RPMI8226 (cell line): ENCODE measurements at regions not wholly inside any gene's neighbourhood (a gene's known extent, or its start where the extent isn't known, plus 50 kb on each side); places are given as distances from the start of the nearest gene placed in this dataset.

Experiments used
- DNase-seq: peaks from one replicate; pipeline ENCODE4 v3.0.0-alpha.2; 2015

DNA sequence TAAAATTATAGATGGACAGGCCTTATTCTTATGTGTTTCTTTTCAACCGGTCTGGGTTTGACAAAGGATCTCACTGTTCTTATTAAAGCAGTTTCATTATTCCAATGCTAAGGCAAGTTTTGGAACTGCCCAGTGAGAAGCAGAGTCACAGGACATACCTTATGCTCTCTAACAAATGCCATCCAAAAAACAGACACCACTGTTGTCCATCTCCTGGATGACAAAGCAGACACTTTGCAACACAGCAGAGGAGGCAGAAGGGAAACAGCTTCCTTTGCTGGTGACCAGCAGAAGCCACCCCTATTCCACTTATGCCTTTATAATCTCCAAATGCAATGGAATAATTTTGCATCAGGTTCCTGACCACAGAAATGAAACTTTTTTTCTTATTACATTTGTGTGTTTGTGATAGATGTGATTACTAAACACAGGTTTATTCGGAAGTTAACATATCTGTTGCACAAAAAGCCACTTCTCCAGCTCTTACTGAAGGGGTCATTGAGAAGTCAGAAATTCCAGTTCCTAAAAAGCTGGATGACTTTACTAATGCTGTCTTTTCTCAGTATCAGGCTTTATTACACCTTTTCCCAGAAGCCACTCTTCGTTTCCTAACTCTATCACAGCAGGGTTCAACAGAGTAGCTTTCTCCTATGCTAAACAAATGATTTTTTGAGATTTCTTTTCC lies 115.6 kb downstream of the BTG1 start:
- DNase-seq = no peak

DNA sequence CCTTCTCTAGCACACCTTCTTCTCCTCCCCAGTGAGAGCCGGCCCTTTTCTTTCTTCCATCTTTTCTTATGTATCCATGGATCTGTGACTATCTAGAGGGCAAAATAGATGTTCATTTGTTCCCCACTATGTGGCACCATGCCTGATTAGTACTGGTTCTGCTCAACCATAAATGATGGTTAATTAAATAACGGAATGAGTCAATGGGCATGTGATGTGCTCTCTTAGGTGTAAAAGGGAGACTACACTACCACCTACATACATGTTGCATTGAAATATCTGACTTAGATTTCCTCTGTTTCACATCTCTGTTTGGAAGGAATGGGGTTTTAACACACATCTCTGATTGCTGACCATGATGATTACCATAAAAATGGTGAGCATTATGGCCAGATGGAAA lies 116.5 kb downstream of the BTG1 start:
- DNase-seq = no peak

DNA sequence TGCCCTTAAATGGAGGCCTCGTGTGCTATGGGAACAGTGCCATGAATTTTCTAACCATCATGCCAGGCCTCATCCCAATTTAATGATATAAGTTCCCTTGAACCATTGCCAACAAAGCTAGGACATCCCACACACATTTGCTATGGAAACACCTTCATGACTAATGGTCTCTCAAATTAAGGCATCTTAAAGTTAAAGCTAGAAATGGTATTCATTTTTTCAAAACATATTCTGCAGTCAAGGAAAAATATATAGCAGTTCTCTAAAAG lies 117.3 kb downstream of the BTG1 start:
- DNase-seq = no peak

DNA sequence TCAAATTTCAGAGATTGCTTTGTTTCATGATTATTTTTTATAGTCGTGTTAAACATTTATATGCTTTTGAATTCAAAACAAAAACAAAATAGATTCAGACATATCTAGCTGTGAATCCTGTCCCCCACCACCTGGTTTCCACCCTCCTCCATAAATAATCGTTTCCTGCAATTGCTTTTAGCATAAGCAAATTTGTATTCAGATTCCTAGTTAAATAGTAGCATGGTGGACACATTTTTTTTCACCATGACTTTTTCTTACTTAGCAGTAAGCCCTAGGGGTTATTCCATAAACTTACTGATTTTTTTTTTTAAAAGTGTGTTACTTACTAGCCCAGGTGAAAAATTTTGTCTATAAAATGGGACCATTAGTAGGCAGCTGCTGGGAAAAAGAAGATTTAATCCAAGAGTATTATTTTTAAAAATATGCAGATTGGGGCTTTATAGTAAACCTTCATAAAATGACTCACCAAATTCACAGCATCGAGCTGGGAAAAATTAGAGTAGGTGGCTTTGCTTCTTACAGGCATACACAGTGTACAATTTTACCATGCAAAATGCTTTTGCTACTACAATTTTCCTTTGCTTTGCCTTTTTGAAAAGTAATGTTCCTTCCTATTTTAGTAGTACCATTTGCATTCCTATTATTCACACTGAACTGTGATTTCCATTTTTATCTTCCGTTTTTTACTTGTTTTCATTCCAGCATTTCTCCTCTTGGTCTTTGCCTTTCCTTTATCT lies 117.8 kb downstream of the BTG1 start:
- no peak for DNase-seq

DNA sequence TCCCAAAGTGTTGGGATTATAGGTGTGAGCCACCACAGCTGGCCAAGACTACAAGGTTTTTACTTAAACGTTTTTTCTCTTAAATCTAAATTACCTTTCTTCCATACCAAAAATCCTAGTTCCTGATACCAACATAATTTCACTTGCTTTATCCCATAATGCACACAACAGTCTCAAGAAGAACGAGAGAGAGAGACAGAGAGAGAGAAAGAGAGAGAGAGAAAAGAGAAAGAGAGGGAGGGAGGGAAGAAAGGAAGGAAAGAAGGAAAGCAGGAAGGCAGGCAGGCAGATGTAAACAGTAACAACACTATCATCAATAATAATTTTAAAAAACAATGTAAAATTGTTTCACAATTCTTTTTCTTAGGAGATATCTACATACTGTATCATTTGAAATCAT lies 118.4 kb downstream of the BTG1 start:
- DNase-seq = no peak

DNA sequence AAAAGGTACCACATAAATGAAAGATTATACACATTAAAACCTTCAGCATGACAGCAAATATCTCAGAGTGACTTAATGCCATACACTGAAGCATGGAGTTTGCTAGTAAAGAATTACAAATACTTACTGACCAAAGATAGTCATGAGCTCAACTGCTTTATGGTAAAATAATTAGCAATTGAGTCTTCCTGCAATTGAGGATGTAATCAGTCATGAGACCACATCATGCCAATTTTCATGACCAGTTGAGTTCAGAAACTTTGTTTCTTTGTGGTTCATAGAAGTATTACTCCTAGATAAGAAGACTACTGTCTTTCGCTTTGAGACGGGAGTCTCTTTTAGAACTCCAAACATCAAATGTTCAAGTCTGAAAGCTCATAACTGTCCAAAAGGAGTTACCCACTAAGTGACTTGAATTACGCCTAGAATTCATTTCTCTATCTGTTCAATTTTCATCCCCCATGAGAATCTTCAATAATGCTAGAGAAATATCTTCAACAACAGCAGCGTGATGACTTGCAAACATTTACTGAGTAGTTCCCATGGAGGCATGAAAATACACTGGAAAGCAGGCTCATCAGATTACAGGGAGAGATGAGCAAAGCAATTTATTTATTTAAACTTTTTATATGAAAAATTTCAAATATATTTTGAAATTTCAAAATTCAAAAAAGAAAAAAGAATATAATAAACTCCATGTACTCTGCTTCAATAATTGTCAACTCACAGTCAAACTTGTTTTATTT lies 120.0 kb downstream of the BTG1 start:
- no peak for DNase-seq

DNA sequence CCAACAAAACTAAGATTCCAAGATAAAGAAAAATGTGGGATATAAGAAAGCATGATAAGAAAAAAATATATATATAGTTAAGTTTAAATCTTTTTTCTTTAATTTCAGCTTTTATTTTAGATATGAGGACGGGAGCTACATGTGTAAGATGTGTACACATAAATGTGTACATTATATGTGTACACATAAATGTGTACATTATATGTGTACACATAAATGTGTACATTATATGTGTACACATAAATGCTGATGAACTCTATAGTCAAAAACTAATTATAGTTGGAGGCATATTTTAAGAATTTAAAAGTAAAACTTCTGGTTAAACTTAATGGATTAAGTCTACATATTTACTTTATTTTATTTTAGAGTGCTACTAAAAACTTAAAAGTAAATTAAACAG lies 123.6 kb downstream of the BTG1 start:
- no peak for DNase-seq

DNA sequence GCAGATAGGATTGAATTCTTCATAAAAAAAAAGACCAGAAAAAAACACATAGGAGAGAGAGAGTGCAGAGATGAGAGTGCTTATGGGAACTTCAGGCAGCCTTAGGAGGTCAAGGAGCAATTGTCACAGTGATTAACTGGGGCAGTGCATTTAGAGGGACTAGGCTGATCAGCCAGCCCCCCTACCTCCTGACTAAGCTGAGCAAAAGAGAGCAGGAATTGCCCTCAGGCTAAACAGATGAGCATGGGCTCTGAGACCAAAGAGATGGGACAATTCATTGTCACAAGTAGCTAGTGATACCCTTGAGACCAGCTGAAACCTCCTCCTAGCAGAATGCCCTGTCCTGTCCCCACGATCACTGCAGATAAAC lies 124.0 kb downstream of the BTG1 start:
- DNase-seq = no peak

DNA sequence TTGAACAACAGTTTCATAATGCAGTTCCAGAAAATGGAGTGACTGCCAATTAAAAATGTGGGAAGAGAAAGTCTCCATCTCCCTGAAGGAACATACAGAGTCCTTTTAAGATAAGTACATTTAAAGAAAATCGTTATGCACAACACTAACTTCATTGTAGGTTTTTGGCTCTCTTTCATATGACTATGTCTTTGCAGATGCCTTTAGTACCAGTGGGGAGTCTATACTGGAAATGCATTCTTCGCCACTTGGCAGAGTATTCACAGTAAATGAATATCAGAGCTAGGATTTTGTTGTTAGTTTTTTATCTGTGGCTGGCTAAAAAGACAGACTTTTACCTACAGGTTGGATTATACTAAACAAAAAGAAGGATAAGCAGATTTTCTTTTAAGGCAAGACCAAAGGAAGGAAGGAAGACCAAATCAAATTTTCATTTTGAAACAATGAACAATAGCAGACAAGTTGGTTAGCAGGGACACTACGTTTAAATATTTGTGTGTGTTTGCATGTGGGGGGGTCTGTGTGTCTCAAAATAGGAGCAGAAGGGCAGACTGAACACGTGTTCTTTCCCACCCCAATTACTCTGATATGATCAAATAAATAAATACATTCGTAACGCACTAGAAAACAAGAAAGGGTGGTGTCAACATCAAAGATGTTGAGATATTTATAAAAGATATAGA lies 124.5 kb downstream of the BTG1 start:
- DNase-seq = no peak

DNA sequence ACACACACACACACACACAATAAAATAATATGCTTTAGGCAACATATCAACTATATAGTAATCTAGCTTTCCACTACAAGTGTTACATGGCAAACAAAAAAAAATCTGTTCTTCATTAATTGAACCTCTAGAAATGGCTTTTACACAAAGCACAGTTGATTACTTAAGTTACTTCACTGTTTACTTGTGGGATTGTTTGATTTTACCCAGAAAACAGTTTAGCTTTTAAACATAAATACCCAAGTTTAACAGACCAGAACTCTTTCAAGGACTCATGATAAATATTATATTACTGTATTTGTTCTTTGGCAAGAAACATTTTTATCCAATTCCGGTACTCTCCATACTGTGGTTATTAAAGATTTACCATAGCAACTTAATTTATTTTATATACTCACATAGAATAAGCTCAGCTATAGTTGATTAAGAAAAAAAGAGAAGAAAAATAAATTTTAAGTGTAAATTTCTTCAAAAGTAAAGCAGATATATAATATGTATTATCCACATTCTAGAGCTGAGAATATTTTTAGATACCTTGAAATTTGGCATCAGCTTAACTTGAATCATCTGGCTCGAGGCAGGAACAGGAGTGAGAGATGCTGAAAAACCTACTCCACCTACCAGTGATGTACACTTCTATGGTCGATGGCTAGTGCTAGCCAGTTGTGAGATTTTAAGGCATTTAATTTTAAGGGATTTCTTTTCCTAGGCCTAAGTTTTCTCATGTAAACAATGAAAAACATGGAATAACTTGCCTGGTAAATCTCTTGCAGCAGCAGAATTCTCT lies 126.0 kb downstream of the BTG1 start:
- no peak for DNase-seq

DNA sequence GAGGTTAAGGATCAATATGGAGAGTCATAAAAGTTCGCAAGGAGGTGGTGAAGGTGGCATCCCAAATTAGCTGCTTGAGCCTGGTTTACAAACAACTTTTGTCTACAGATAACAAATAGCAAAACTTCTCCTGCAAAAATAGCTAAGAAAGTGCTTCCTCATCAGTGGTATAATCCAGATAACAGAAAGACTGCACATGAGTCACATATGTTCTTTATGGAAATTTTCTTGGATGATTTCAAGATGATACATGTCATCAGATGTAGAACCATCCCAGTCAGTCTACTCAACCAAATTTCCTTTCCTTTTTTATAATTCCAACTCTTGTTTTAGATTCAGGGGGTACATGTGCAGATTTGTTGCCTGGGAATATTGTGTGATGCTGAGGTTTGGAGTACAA lies 133.0 kb downstream of the BTG1 start:
- no peak for DNase-seq

DNA sequence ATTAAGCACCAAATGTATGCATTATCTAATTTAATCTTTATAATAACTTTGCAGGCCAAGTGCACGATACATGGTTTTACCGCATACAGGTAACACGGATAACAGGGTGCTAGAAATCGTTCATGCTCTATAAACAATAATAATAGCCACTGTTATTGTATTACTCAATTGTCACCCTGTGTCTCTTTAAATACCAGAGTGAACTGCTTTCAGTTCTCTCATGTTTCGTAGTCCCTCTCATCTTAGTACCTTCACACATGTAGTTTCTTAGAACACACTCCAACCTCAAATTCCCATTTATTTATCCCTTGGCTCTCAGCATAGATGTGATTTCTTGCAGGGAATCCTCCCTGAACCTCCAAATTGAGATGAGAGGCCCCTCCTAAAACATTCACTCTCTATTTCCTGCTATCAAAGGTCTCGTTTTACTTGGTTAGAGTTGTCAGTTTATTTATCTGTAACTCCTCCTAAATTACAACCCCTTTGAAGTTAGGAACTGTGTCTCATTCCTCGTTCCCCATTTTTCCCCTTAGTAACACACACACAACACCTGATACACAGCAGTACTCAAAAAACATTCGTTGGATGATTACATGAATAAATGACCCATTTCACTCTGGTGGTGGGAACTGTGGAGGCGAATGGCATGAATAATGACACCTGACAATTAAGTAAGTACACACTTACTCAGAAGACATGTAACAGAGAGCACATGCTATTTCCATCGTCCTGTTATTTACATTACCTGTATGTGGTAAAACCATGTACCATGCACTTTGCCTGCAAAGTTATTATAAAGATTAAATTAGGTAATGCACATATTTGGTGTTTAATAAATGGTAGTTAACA lies 134.6 kb downstream of the BTG1 start:
- no peak for DNase-seq

DNA sequence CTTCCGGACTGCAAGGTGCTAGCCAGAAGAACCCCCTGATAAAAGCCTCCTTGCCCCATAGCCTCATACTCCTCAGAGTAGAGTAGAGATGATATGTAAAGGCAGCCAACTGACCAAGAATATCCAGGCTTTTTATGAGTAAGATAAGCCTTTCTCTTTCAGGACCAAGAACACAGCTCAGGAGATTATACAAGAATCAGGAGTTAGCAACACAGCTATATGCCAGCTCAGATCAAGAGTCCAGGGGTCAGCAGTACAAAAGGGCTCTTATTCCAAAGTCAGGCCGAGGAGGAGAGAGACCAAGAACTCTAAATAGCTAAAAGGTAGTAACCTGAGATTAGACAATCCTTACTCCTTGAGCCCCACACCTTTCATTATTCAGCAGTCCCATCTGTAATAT lies 135.3 kb downstream of the BTG1 start:
- DNase-seq = no peak

DNA sequence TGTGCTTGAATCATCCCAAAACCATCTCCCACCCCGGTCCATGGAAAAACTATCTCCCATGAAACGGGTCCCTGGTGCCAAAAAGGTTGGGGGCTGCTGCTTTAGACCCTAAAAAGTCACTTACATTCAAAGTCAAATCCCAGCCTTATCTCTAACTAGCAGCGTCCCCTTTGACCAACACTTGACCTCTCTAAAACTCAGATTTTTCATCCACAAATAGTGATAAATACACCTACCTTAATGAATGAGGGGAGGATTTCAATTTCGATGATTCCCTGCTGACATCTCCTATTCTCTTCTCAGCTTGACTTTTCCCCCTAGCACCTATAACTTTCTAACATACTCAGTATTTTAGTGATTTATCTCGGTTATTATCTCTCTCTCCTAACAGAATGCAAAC lies 137.3 kb downstream of the BTG1 start:
- DNase-seq = no peak

DNA sequence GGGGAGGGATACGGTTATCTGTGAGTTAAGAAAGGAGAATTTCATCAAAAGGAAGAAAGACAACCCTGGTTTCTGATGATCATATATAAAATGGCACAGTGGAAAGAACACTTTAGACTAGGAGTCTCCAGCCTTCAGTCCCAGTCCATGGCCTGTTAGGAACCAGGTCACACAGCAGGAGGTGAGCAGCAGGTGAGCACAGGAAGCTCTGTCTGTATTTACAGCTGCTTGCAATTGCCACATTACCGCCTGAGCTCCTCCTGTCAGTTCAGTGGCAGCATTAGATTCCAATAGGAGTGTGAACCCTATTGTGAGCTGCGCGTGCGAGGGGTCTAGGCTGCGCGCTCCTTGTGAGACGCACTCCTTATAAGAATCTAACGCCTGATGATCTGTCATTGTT lies 137.9 kb downstream of the BTG1 start:
- no peak for DNase-seq

DNA sequence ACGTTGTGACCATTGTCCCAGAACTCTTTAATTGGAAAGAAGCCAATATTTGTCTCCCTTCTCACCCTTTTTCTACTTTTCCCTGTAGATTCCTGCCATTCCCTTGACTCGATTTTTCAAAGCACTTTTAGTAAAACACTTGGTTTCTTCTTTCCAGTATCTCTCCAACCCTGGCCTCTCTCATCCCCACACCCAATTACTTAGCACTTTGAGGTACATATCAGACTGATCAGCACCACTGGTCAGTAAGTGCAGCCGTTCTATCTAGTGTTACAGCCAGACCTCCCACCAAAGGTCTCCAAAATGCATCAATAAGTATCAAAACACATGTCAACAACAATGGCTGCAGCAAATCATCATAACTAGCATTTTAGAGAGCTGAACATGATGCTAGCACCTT lies 141.9 kb downstream of the BTG1 start:
- DNase-seq = no peak

DNA sequence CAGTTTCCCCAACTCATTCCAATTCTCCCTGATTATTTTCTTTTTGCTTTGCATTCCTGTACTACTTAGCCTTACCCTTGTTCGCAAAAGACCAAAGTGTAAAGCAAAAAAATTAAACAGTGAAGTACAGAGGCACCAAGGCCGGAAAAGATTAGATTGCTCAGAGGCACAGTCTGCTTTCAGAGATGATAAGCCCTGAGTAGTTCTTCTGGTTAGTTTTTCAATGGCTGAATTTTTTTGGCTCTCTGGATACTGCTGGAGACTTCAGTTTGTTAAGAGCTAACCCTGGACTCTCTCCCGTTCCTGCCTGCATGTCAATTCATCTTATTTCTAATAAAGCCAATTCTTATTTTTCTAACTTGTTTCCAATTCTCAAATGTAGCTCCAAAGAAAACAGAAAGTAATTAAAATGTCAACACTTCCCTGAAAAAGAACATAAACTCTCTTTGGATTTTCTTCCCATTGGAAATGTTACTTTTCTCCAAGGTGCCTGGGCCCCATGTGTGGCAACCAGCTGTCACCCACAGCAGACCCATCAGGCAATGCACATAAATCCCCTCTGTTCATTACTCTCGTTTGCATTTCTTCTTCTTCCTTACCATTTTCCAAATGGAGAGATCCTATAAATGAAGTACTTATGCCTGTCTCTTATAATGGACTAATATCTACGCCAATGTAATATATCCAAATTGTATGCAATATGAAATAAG lies 142.8 kb downstream of the BTG1 start:
- no peak for DNase-seq

DNA sequence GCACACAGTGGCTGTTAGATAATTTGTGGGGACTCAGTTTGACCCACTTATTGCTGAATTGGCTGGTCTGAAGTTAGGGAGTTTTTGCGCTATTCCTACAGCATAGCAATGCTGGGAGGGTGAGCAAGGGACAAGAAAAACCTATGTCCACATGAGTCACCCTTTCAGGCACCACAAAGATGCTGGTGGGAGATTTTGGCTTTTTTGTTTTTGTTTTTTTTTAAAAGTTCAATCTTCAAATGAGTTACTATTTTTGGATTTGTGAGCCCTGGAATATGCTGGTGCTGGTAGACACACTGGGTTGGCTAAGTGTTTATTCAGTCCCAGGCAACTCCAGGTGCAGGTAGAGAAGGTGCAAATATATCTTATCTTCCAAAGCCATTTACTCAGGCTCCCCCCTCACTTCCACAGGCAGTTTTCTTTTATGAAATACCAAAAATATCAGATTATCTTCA lies 143.4 kb downstream of the BTG1 start:
- DNase-seq = no peak

DNA sequence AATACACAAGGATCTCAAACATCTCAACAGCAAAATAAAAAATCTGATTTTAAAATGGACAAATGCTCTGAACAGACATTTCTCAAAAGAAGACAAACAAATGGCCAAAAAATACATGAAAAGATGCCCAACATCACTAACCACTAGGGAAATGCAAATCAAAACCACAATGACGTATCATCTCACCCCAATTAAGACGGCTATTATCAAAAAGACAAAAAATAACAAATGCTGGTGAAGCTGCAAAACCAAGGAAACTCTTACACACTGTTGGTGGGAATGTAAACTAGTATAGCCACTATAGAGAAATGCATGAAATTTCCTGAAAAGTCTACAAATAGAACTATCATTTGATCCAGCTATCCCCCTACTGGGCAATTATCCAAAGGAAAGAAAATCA lies 145.0 kb downstream of the BTG1 start:
- DNase-seq = no peak

DNA sequence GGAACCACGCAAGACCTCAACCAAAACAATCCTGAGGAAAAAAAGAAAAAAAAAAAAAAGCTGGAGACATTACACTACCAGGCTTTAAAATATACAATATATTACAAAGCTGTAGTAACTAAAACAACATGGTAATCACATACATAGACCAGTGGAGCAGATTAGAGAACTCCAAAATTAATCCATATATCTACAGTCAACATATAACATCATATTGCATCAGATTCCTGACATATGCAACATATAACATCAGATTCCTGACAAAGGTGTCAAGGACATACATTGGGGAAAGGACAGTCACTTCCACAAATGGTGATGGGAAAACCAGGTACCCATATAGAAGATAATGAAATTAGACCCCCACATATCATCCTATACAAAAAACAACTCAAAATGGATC lies 145.8 kb downstream of the BTG1 start:
- no peak for DNase-seq

DNA sequence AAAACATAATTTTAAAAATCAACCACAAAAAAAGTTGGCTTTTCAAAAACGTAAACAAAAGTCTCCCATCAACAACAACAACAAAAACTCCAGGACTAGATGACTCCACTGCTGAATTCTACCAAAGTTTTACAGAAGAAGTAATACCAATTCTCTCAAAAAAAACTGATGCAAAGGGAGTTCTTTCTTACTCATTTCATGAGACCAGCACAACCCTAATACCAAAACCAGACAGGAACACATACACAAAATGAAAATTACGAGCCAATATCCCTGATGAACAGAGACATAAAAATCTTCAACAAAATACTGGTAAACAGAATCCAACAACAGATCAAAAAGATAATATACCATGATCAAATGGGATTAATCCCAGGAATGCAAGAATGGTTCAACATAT lies 147.3 kb downstream of the BTG1 start:
- DNase-seq = no peak
